ENCODE measurements at regions not wholly inside any gene's neighbourhood (a gene's known extent, or its start where the extent isn't known, plus 50 kb on each side); places are given as distances from the start of the nearest gene placed in this dataset.

DNA sequence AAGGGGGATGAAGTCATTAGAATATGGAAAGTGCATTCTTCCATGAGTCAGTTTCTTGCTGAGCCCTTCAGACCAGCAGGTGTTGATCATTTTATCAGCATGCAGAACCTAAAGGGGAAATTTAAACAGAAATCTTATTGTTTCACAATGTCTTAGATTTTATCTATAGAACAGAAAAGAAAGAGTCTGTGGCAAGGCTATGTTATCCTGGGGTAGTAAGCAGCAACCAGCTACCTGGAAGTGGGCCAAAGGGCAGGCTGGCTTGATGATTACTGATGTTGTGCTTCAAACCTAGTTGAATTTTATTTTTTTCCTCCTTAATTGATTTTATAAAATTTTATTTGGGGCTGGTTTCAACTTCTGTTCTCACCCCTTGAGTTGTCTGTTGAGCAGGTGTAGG is 101.5 kb downstream of the LRRC70 start:
- Histone ChIP-seq H2AFZ (replicated peaks; ENCODE audit: low read length, poor library complexity) (no peak overlapping the region), H3K18ac (ENCODE audit: low read depth, low read length) (no peak overlapping the region), H4K91ac (ENCODE audit: insufficient read depth, low read depth, low read length) (no peak overlapping the region), H4K8ac (ENCODE audit: low read depth in 2 of 2, low read length in 2 of 2) (no peak overlapping the region), H4K20me1 (ENCODE audit: insufficient read depth, low read length) (no peaks in the 10 kb centered on the region), H3K27me3 (ENCODE audit: control insufficient read depth, insufficient read depth, low read length) (no peaks in the 10 kb centered on the region), H2BK15ac (ENCODE audit: low read depth, low read length) (no peak overlapping the region), H3K9me1 (ENCODE audit: insufficient read depth, low read length) (no peaks in the 10 kb centered on the region), H2BK120ac (ENCODE audit: low read depth, low read length) (no peak overlapping the region), H3K4me1 (ENCODE audit: control insufficient read depth, insufficient read depth, low read length) (no peaks in the 10 kb centered on the region), H4K5ac (ENCODE audit: low read depth, low read length) (no peak overlapping the region), H3K27ac (ENCODE audit: insufficient read depth, low read length) (no peak overlapping the region), H3K36me3 (ENCODE audit: control insufficient read depth, insufficient read depth, low read length) (no peaks in the 10 kb centered on the region), H3K9me3 (ENCODE audit: control insufficient read depth, insufficient read depth, low read length) (no peaks in the 10 kb centered on the region), H3K14ac (replicated peaks; ENCODE audit: low read depth, low read length) (no peak overlapping the region), H3K4ac (ENCODE audit: low read depth, low read length) (no peak overlapping the region), H2BK5ac (ENCODE audit: low read depth, low read length, poor library complexity, severe bottlenecking) (no peak overlapping the region), H3K4me3 (ENCODE audit: insufficient read depth, low read depth, low read length) (no peak overlapping the region), H3K4me2 (ENCODE audit: low read depth, low read length) (no peak overlapping the region), H3K79me1 (ENCODE audit: low read depth in 1 of 2, low read length in 2 of 2) (no peaks in the 10 kb centered on the region), H3K56ac (ENCODE audit: extremely low read depth, insufficient read depth, low read length) (no peak overlapping the region), H2AK9ac (replicated peaks; ENCODE audit: low read depth, low read length, poor library complexity) (no peak overlapping the region), H3K9ac (ENCODE audit: low read depth, low read length) (no peak overlapping the region), H3K23ac (ENCODE audit: low read depth, low read length) (no peak overlapping the region), H2BK20ac (ENCODE audit: low read depth, low read length) (no peak overlapping the region), H2AK5ac (ENCODE audit: low read depth, low read length) (no peak overlapping the region)
- ATAC-seq (ENCODE audit: low read depth), result no peak
- CTCF ChIA-PET, result no interaction called here
- in situ Hi-C loops (cut with MboI; ENCODE audit: low sequenced_read_pairs) (no loop called here), intact Hi-C loops (cut with micrococcal nuclease) (no loop called here), dilution Hi-C loops (cut with HindIII; ENCODE audit: low sequenced_read_pairs, unreplicated experiment) (no loop called here)
- DNase-seq, result no peak
- POLR2A ChIA-PET (ENCODE audit: unreplicated experiment), result no interaction called here
- no TSS peak for BruUV-seq (replicated peaks)
- no peak for TF ChIP-seq MAFK (IDR thresholded peaks at IDR 0.05; ENCODE audit: low read depth, low read length)
- TF ChIP-seq RFX5 (IDR thresholded peaks at IDR 0.05; ENCODE audit: low read depth, low read length), result no peak

Data from IMR-90 (cell line).